T follicular helper cell (primary cell): ENCODE measurements at regions not wholly inside any gene's neighbourhood (a gene's known extent, or its start where the extent isn't known, plus 50 kb on each side); places are given as distances from the start of the nearest gene placed in this dataset.

ENCODE experiments used
- DNase-seq: peaks from one replicate; pipeline ENCODE4 v3.0.0-alpha.2; 2020; ENCODE audit warnings: low read depth

GRCh38 chr13:40505196-40505595 is 161.2 kb downstream of the FOXO1 start:
- DNase-seq, result no peak
